Brain microvascular endothelial cell (primary cell): ENCODE measurements at regions not wholly inside any gene's neighbourhood (a gene's known extent, or its start where the extent isn't known, plus 50 kb on each side); places are given as distances from the start of the nearest gene placed in this dataset.
"Not testable (repeated sequence)": the region's sequence is repeated elsewhere in the genome, so short reads cannot be mapped to it uniquely, and the experiment has no call there.

ENCODE experiments used
- DNase-seq: peaks from one replicate; pipeline ENCODE4 v3.0.0-alpha.2; 2020
- H3K27ac ChIP-seq: fragments of 250-450 bp; sonication (Bioruptor Pico); 2 replicates; pipeline ENCODE4 v1.5.1; 2020; ENCODE audit warnings: mild to moderate bottlenecking, moderate library complexity
- H3K27me3 ChIP-seq: fragments of 250-450 bp; sonication (Bioruptor Pico); replicated peaks from 2 replicates; pipeline ENCODE4 v1.5.1; 2020; ENCODE audit warnings: mild to moderate bottlenecking
- H3K36me3 ChIP-seq: fragments of 250-450 bp; sonication (Bioruptor Pico); replicated peaks from 2 replicates; pipeline ENCODE4 v1.5.1; 2020; ENCODE audit warnings: mild to moderate bottlenecking
- H3K4me3 ChIP-seq: 2 replicates; pipeline ENCODE4 v1.5.1; 2011; ENCODE audit warnings: low read depth, mild to moderate bottlenecking, control low read depth, low read length, moderate library complexity
- CTCF ChIP-seq: IDR thresholded peaks from 2 replicates; pipeline ENCODE4 v1.5.1; 2011; ENCODE audit warnings: low read depth, mild to moderate bottlenecking, moderate library complexity, low read length, control low read depth, inconsistent platforms; ENCODE audit errors: missing control alignments
- in situ Hi-C: cut with HindIII; loops from 2 replicates; pipeline ENCODE4 v1.10.0; 2017; ENCODE audit warnings: low sequenced_read_pairs, low pct_ligation_motif_present

- TF ChIP-seq CTCF: no peak
- Histone ChIP-seq H3K36me3 (no peaks in the 10 kb centered on the region), H3K27me3 (no peaks in the 10 kb centered on the region), H3K4me3 (no peak overlapping the region), H3K27ac (no peak overlapping the region)
- in situ Hi-C loops: no loop called here
- no peak for DNase-seq
Measured at GRCh38 chr5:86507574-86507973, 110.2 kb upstream of the COX7C start.

- H3K27me3 ChIP-seq, H3K4me3 ChIP-seq, H3K36me3 ChIP-seq, DNase-seq, H3K27ac ChIP-seq, in situ Hi-C loops: not testable (repeated sequence)
Measured at GRCh38 chr5:86510330-86510915, 107.3 kb upstream of the COX7C start.

- Histone ChIP-seq H3K27ac (no peak overlapping the region), H3K36me3 (no peaks in the 10 kb centered on the region), H3K27me3 (no peaks in the 10 kb centered on the region), H3K4me3 (no peak overlapping the region)
- DNase-seq: no peak
- in situ Hi-C loops: no loop called here
- no peak for TF ChIP-seq CTCF
Measured at GRCh38 chr5:86523718-86524117, 94.0 kb upstream of the COX7C start.

GRCh38 chr5:86525622-86526021, 92.1 kb upstream of the COX7C start:
- DNase-seq: no peak
- no peak for TF ChIP-seq CTCF
- Histone ChIP-seq H3K4me3 (no peak overlapping the region), H3K36me3 (no peaks in the 10 kb centered on the region), H3K27me3 (no peaks in the 10 kb centered on the region), H3K27ac (no peak overlapping the region)
- in situ Hi-C loops: no loop called here

- H3K27me3 ChIP-seq: no peaks in the 10 kb centered on the region
- TF ChIP-seq CTCF: no peak
- H3K4me3 ChIP-seq: no peak overlapping the region
- H3K36me3 ChIP-seq: no peaks in the 10 kb centered on the region
- in situ Hi-C loops: no loop called here
- no peak for DNase-seq
- no peak overlapping the region for H3K27ac ChIP-seq
Measured at GRCh38 chr5:86526811-86527348, 90.9 kb upstream of the COX7C start.

- in situ Hi-C loops: no loop called here
Measured at GRCh38 chr5:86532429-86532828, 85.3 kb upstream of the COX7C start.

More at GRCh38 chr5:86532429-86532828, 85.3 kb upstream of the COX7C start:
- no peak overlapping the region for H3K27ac ChIP-seq
- no peaks in the 10 kb centered on the region for H3K27me3 ChIP-seq
- H3K36me3 ChIP-seq: no peaks in the 10 kb centered on the region
- H3K4me3 ChIP-seq: no peak overlapping the region
- no peak for DNase-seq
- no peak for TF ChIP-seq CTCF
